Endothelial cell of umbilical vein (primary cell): ENCODE measurements at regions not wholly inside any gene's neighbourhood (a gene's known extent, or its start where the extent isn't known, plus 50 kb on each side); places are given as distances from the start of the nearest gene placed in this dataset.

Source experiments
- BruUV-seq: library from RNA; stranded (reverse); fragments of 400-500 nt; replicated peaks from 2 replicates; lab custom pipeline; 2021; lab: Mats Ljungman, UMichigan
- CTCF ChIA-PET: fragments of 300-600, 350-600 bp; sonication (Branson Sonifier 250); formaldehyde crosslinking; loops from one replicate; lab custom pipeline; 2021; ENCODE audit warnings: antibody characterized with exemption, inconsistent platforms; lab: Charles Lee
- POLR2A ChIA-PET: fragments of 300-600, 350-600 bp; sonication (Branson Sonifier 250); formaldehyde crosslinking; loops from one replicate; lab custom pipeline; 2021; ENCODE audit warnings: antibody characterized with exemption, inconsistent platforms; lab: Charles Lee
- DNase-seq: peaks from one replicate; pipeline ENCODE4 v3.0.0-alpha.2; 2011; ENCODE audit warnings: low read depth, low spot score
- FAIRE-seq: peaks from 2 replicates; lab custom pipeline; 2011; peaks lifted over from hg19 to GRCh38; lab: Jason Lieb, UNC
- H2AFZ ChIP-seq: 2 replicates; pipeline ENCODE4 v1.6.0; 2012; ENCODE audit warnings: low read depth, low read length, control low read depth, inconsistent platforms
- H3K27ac ChIP-seq: 2 replicates; pipeline ENCODE4 v1.5.1; 2011; ENCODE audit warnings: low read depth, mild to moderate bottlenecking, control low read depth, low read length, moderate library complexity; ENCODE audit not compliant: insufficient read depth
- H3K27me3 ChIP-seq, 2 experiments: 2 replicates each; pipeline versions ENCODE4 v1.6.0 to v1.6.1; 2011; ENCODE audit warnings: low read length in 2 of 2, mixed read lengths in 1 of 2; ENCODE audit not compliant: control insufficient read depth in 2 of 2, insufficient read depth in 2 of 2
- H3K36me3 ChIP-seq, 2 experiments: 2 replicates in 1 of 2; 3 replicates in 1 of 2; pipeline ENCODE4 v1.5.1; 2011; ENCODE audit warnings: low read length in 2 of 2, mild to moderate bottlenecking in 1 of 2, moderate library complexity in 1 of 2; ENCODE audit not compliant: control insufficient read depth in 2 of 2, insufficient read depth in 2 of 2; ENCODE audit errors: extremely low read depth in 1 of 2
- H3K4me1 ChIP-seq: 3 replicates; pipeline ENCODE4 v1.5.1; 2011; ENCODE audit warnings: mild to moderate bottlenecking, low read length; ENCODE audit not compliant: control insufficient read depth, insufficient read depth; ENCODE audit errors: extremely low read depth
- H3K4me2 ChIP-seq: 2 replicates; pipeline ENCODE4 v1.6.1; 2011; ENCODE audit warnings: low read length, control low read depth, mixed read lengths; ENCODE audit not compliant: insufficient read depth
- H3K4me3 ChIP-seq, 3 experiments: fragments of 200-600 bp in 1 of 3; sonication (generic), shearing (Covaris generic) in 1 of 3; replicated peaks in 1 of 3; 2 replicates each; pipeline ENCODE4 v1.5.1; 2011 to 2016; ENCODE audit warnings: control low read depth in 3 of 3, low read length in 3 of 3, mild to moderate bottlenecking in 2 of 3, inconsistent platforms in 1 of 3, low read depth in 1 of 3, moderate library complexity in 1 of 3; ENCODE audit not compliant: insufficient read depth in 1 of 3
- H3K79me2 ChIP-seq: 2 replicates; pipeline ENCODE4 v1.6.0; 2012; ENCODE audit warnings: low read length, inconsistent platforms; ENCODE audit not compliant: control insufficient read depth, insufficient read depth
- H3K9ac ChIP-seq: replicated peaks from 2 replicates; pipeline ENCODE3; 2011; ENCODE audit warnings: low read length, control low read depth; ENCODE audit not compliant: insufficient read depth; ENCODE audit errors: extremely low read depth
- H3K9me1 ChIP-seq: replicated peaks from 3 replicates; pipeline ENCODE4 v1.6.0; 2011; ENCODE audit warnings: mild to moderate bottlenecking, low read length; ENCODE audit not compliant: control insufficient read depth, insufficient read depth; ENCODE audit errors: extremely low read depth
- H3K9me3 ChIP-seq: replicated peaks from 2 replicates; pipeline ENCODE4 v1.5.1; 2012; ENCODE audit warnings: low read length, inconsistent platforms; ENCODE audit not compliant: control insufficient read depth, insufficient read depth
- H4K20me1 ChIP-seq: replicated peaks from 2 replicates; pipeline ENCODE3; 2011; ENCODE audit warnings: mild to moderate bottlenecking, low read length; ENCODE audit not compliant: control insufficient read depth, insufficient read depth; ENCODE audit errors: extremely low read depth
- EZH2 ChIP-seq: IDR thresholded peaks from 2 replicates; pipeline ENCODE4 v1.6.1; 2012; ENCODE audit warnings: borderline replicate concordance, low read depth, mild to moderate bottlenecking, moderate library complexity, low read length, inconsistent platforms; ENCODE audit not compliant: severe bottlenecking
- FOS ChIP-seq: IDR thresholded peaks from 2 replicates; pipeline ENCODE4 v1.6.1; 2011; ENCODE audit warnings: mild to moderate bottlenecking, low read length, moderate library complexity, borderline replicate concordance; ENCODE audit not compliant: insufficient read depth
- GATA2 ChIP-seq: IDR thresholded peaks from 2 replicates; pipeline ENCODE4 v1.7.0; 2011; ENCODE audit warnings: low read depth, mild to moderate bottlenecking, moderate library complexity, mixed read lengths, low read length; ENCODE audit not compliant: insufficient read length, insufficient read depth
- JUN ChIP-seq: IDR thresholded peaks from 2 replicates; pipeline ENCODE4 v1.6.1; 2011; ENCODE audit warnings: borderline replicate concordance, low read depth; ENCODE audit not compliant: insufficient read length, insufficient read depth
- MYC ChIP-seq: IDR thresholded peaks from one replicate; pipeline ENCODE4 v1.6.1; 2011; ENCODE audit warnings: mild to moderate bottlenecking, low read depth, low read length
- POLR2A ChIP-seq: IDR thresholded peaks from 2 replicates; pipeline ENCODE4 v1.6.1; 2012; ENCODE audit warnings: low read depth, mild to moderate bottlenecking, control low read depth, low read length
- POLR2AphosphoS5 ChIP-seq: IDR thresholded peaks from 2 replicates; pipeline ENCODE4 v1.6.1; 2012; ENCODE audit warnings: low read depth, mild to moderate bottlenecking, control low read depth, low read length, moderate library complexity; ENCODE audit not compliant: insufficient read depth
- dilution Hi-C: fragments of 300-500 bp; cut with MboI; formaldehyde crosslinking; loops from one replicate; pipeline ENCODE4 v1.15.0; 2019; ENCODE audit warnings: low sequenced_read_pairs; ENCODE audit not compliant: extremely low pct_ligation_motif_present
- intact Hi-C: fragments of 100-400 bp; cut with micrococcal nuclease; formaldehyde crosslinking; loops from one replicate; pipeline ENCODE4 v1.10.0; 2022
- TF ChIP-seq, protein P1 (sequence below): IDR thresholded peaks from 2 replicates; pipeline ENCODE4 v1.6.1; 2011; ENCODE audit not compliant: insufficient read depth, insufficient read length
- TF ChIP-seq, protein P2 (sequence below), 2 donors: IDR thresholded peaks; 1 replicate in 1 of 2; 2 replicates in 1 of 2; pipeline ENCODE4 v1.5.1; 2011; ENCODE audit warnings: low read length in 2 of 2, mild to moderate bottlenecking in 2 of 2, moderate library complexity in 2 of 2, control low read depth in 1 of 2, inconsistent platforms in 1 of 2, low read depth in 1 of 2; ENCODE audit not compliant: insufficient read depth in 1 of 2; ENCODE audit errors: extremely low read depth in 1 of 2

GRCh38 chr11:23573429-23573828 lies 713.2 kb upstream of the CCDC179 start:
- peaks cover 18% of the 10 kb centered on the region for H3K4me1 ChIP-seq
- no peaks in the 10 kb centered on the region for H3K27me3 ChIP-seq
- no peak overlapping the region for H3K4me2 ChIP-seq
- TF ChIP-seq FOS (no peak), POLR2A (no peak), EZH2 (no peak), GATA2 (no peak), MYC (no peak), JUN (no peak), POLR2AphosphoS5 (no peak)
- TF ChIP-seq, protein P1, sequence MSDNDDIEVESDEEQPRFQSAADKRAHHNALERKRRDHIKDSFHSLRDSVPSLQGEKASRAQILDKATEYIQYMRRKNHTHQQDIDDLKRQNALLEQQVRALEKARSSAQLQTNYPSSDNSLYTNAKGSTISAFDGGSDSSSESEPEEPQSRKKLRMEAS: no peak
- TF ChIP-seq, protein P2, sequence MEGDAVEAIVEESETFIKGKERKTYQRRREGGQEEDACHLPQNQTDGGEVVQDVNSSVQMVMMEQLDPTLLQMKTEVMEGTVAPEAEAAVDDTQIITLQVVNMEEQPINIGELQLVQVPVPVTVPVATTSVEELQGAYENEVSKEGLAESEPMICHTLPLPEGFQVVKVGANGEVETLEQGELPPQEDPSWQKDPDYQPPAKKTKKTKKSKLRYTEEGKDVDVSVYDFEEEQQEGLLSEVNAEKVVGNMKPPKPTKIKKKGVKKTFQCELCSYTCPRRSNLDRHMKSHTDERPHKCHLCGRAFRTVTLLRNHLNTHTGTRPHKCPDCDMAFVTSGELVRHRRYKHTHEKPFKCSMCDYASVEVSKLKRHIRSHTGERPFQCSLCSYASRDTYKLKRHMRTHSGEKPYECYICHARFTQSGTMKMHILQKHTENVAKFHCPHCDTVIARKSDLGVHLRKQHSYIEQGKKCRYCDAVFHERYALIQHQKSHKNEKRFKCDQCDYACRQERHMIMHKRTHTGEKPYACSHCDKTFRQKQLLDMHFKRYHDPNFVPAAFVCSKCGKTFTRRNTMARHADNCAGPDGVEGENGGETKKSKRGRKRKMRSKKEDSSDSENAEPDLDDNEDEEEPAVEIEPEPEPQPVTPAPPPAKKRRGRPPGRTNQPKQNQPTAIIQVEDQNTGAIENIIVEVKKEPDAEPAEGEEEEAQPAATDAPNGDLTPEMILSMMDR (IDR thresholded peaks at IDR 0.05; ENCODE audit: extremely low read depth in 1 of 2, insufficient read depth in 1 of 2, low read depth in 1 of 2, low read length in 2 of 2): no peak
- H3K9me3 ChIP-seq: no peaks in the 10 kb centered on the region
- intact Hi-C loops: no loop called here
- H3K27ac ChIP-seq: no peak overlapping the region
- no peak overlapping the region for H2AFZ ChIP-seq
- no peaks in the 10 kb centered on the region for H3K36me3 ChIP-seq
- no peaks in the 10 kb centered on the region for H3K79me2 ChIP-seq
- POLR2A ChIA-PET: no interaction called here
- FAIRE-seq (no peak), DNase-seq (no peak)
- CTCF ChIA-PET: interaction anchor here (3.4 kb wide), 1 partner anchor 8 kb away, joined by 10 read pairs; no protein-coding TSS in a partner anchor
- no peak overlapping the region for H3K9ac ChIP-seq
- no peaks in the 10 kb centered on the region for H4K20me1 ChIP-seq
- H3K9me1 ChIP-seq: no peaks in the 10 kb centered on the region
- H3K4me3 ChIP-seq: no peak overlapping the region
- dilution Hi-C loops: no loop called here
- BruUV-seq: no TSS peak
